Upper lobe of right lung (tissue), 1 donor: ENCODE measurements at regions not wholly inside any gene's neighbourhood (a gene's known extent, or its start where the extent isn't known, plus 50 kb on each side); places are given as distances from the start of the nearest gene placed in this dataset.
"Not testable (repeated sequence)": the region's sequence is repeated elsewhere in the genome, so short reads cannot be mapped to it uniquely, and the experiment has no call there.

ENCODE experiments used
- ATAC-seq: fragments of 200-7000 bp; cut with Tn5 transposase; one replicate; pipeline ENCODE4 v1.9.1; 2020; ENCODE audit warnings: mild to moderate bottlenecking, moderate library complexity
- DNase-seq: peaks from one replicate; pipeline ENCODE4 v3.0.0-alpha.2; 2020
- H3K27ac ChIP-seq: fragments of 200-600 bp; one replicate; pipeline ENCODE4 v1.8.0; 2022
- H3K27me3 ChIP-seq: fragments of 200-600 bp; one replicate; pipeline ENCODE4 v1.8.0; 2022; ENCODE audit warnings: mild to moderate bottlenecking
- H3K36me3 ChIP-seq: fragments of 200-600 bp; one replicate; pipeline ENCODE4 v1.8.0; 2022
- H3K4me1 ChIP-seq: fragments of 200-600 bp; one replicate; pipeline ENCODE4 v1.8.0; 2022
- H3K4me3 ChIP-seq: fragments of 200-600 bp; one replicate; pipeline ENCODE4 v1.8.0; 2022; ENCODE audit warnings: mild to moderate bottlenecking
- H3K9me3 ChIP-seq: fragments of 200-600 bp; one replicate; pipeline ENCODE4 v1.8.0; 2022
- CTCF ChIP-seq: fragments of 200-600 bp; IDR thresholded peaks from one replicate; pipeline ENCODE4 v1.8.0; 2022; ENCODE audit warnings: antibody characterized with exemption
- intact Hi-C: fragments of 100-400 bp; cut with DNase I; formaldehyde crosslinking; loops from one replicate; pipeline ENCODE4 v1.11.0; 2022
- donor health status: DM: no; HTN: yes; CAD: no; lungs with severe emphysema.

GRCh38 chr7:16261100-16261499, 160.2 kb downstream of the CRPPA start:
- no peak for ATAC-seq
- Histone ChIP-seq H3K27ac (no peak overlapping the region), H3K9me3 (no peaks in the 10 kb centered on the region), H3K4me1 (no peaks in the 10 kb centered on the region), H3K36me3 (no peaks in the 10 kb centered on the region), H3K4me3 (no peak overlapping the region), H3K27me3 (no peaks in the 10 kb centered on the region)
- intact Hi-C loops = no loop called here
- TF ChIP-seq CTCF = no peak
- DNase-seq = no peak

- intact Hi-C loops = no loop called here
- DNase-seq = no peak
- Histone ChIP-seq H3K4me3 (no peak overlapping the region), H3K36me3 (no peaks in the 10 kb centered on the region), H3K9me3 (no peaks in the 10 kb centered on the region), H3K27ac (no peak overlapping the region), H3K27me3 (no peaks in the 10 kb centered on the region), H3K4me1 (no peaks in the 10 kb centered on the region)
- no peak for ATAC-seq
- no peak for TF ChIP-seq CTCF
Measured at GRCh38 chr7:16260236-16260728, 161.1 kb downstream of the CRPPA start.

- H3K27me3 ChIP-seq, H3K36me3 ChIP-seq, H3K4me1 ChIP-seq, H3K4me3 ChIP-seq, H3K9me3 ChIP-seq, DNase-seq, H3K27ac ChIP-seq, ATAC-seq, intact Hi-C loops: not testable (repeated sequence)
Measured at GRCh38 chr7:16256419-16256818, 164.9 kb downstream of the CRPPA start.

GRCh38 chr7:16255952-16256351, 165.4 kb downstream of the CRPPA start:
- DNase-seq, intact Hi-C loops, H3K9me3 ChIP-seq, ATAC-seq, H3K27ac ChIP-seq, H3K27me3 ChIP-seq, H3K4me1 ChIP-seq, H3K36me3 ChIP-seq, H3K4me3 ChIP-seq: not testable (repeated sequence)

- H3K4me3 ChIP-seq, H3K27me3 ChIP-seq, H3K36me3 ChIP-seq, DNase-seq, H3K4me1 ChIP-seq, H3K9me3 ChIP-seq, H3K27ac ChIP-seq, intact Hi-C loops, ATAC-seq: not testable (repeated sequence)
Measured at GRCh38 chr7:16250655-16251054, 170.7 kb downstream of the CRPPA start.

GRCh38 chr7:16249204-16249603, 172.1 kb downstream of the CRPPA start:
- intact Hi-C loops = not testable (repeated sequence)

GRCh38 chr7:16248556-16248955, 172.8 kb downstream of the CRPPA start:
- H3K4me3 ChIP-seq, H3K27ac ChIP-seq, H3K36me3 ChIP-seq, intact Hi-C loops, H3K4me1 ChIP-seq, H3K9me3 ChIP-seq, DNase-seq, H3K27me3 ChIP-seq, ATAC-seq: not testable (repeated sequence)

More at GRCh38 chr7:16249204-16249603, 172.1 kb downstream of the CRPPA start:
- H3K4me1 ChIP-seq, ATAC-seq, H3K36me3 ChIP-seq, H3K27ac ChIP-seq, H3K4me3 ChIP-seq, H3K9me3 ChIP-seq, DNase-seq, H3K27me3 ChIP-seq: not testable (repeated sequence)

- Histone ChIP-seq H3K36me3 (no peaks in the 10 kb centered on the region), H3K4me3 (no peak overlapping the region), H3K27me3 (no peaks in the 10 kb centered on the region), H3K9me3 (no peaks in the 10 kb centered on the region), H3K27ac (no peak overlapping the region), H3K4me1 (no peaks in the 10 kb centered on the region)
- DNase-seq = no peak
- no peak for TF ChIP-seq CTCF
- intact Hi-C loops = no loop called here
- no peak for ATAC-seq
Measured at GRCh38 chr7:16244469-16244868, 176.9 kb downstream of the CRPPA start.
